ENCODE measurements at regions not wholly inside any gene's neighbourhood (a gene's known extent, or its start where the extent isn't known, plus 50 kb on each side); places are given as distances from the start of the nearest gene placed in this dataset.

- no peak for TF ChIP-seq CTCF (IDR thresholded peaks at IDR 0.05)
- no peak for TF ChIP-seq POLR2A (IDR thresholded peaks at IDR 0.05)
- no peak for DNase-seq
- Histone ChIP-seq H3K9me3 (no peaks in the 10 kb centered on the region), H3K36me3 (replicated peaks in 1 of 2; ENCODE audit: insufficient read depth in 1 of 2, low read depth in 2 of 2) (no peaks in the 10 kb centered on the region), H3K4me3 (no peak overlapping the region), H3K27me3 (no peaks in the 10 kb centered on the region), H3K4me1 (no peaks in the 10 kb centered on the region), H3K27ac (no peak overlapping the region)
- no peak for ATAC-seq
- 68 to 78% methylated on average over 9 of the region's 9 CpGs for WGBS, 2 donors
- intact Hi-C loops (cut with DNase I) = no loop called here
Observed at GRCh38 chr5:3518576-3518975, 77.1 kb upstream of the IRX1 start.

GRCh38 chr5:3518051-3518450 lies 77.6 kb upstream of the IRX1 start:
- Histone ChIP-seq H3K9me3 (no peaks in the 10 kb centered on the region), H3K27ac (no peak overlapping the region), H3K36me3 (replicated peaks in 1 of 2; ENCODE audit: insufficient read depth in 1 of 2, low read depth in 2 of 2) (no peaks in the 10 kb centered on the region), H3K27me3 (no peaks in the 10 kb centered on the region), H3K4me3 (no peak overlapping the region), H3K4me1 (no peaks in the 10 kb centered on the region)
- intact Hi-C loops (cut with DNase I) = no loop called here
- WGBS, 2 donors = 69 to 75% methylated on average over 11 of the region's 11 CpGs
- TF ChIP-seq POLR2A (IDR thresholded peaks at IDR 0.05) (no peak), CTCF (IDR thresholded peaks at IDR 0.05) (no peak)
- ATAC-seq = no peak
- no peak for DNase-seq

GRCh38 chr5:3517348-3517747 lies 78.3 kb upstream of the IRX1 start:
- no peak for DNase-seq
- Histone ChIP-seq H3K27me3 (no peaks in the 10 kb centered on the region), H3K4me1 (no peaks in the 10 kb centered on the region), H3K36me3 (replicated peaks in 1 of 2; ENCODE audit: insufficient read depth in 1 of 2, low read depth in 2 of 2) (no peaks in the 10 kb centered on the region), H3K9me3 (no peaks in the 10 kb centered on the region), H3K27ac (no peak overlapping the region), H3K4me3 (no peak overlapping the region)
- ATAC-seq = no peak
- intact Hi-C loops (cut with DNase I) = no loop called here
- TF ChIP-seq POLR2A (IDR thresholded peaks at IDR 0.05) = no peak
- TF ChIP-seq CTCF (IDR thresholded peaks at IDR 0.05) = no peak
- 23 to 36% methylated on average over 9 of the region's 9 CpGs for WGBS, 2 donors

GRCh38 chr5:3512361-3513095 lies 83.1 kb upstream of the IRX1 start:
- Histone ChIP-seq H3K4me3 (no peak overlapping the region), H3K27me3 (no peaks in the 10 kb centered on the region), H3K27ac (no peak overlapping the region), H3K36me3 (replicated peaks in 1 of 2; ENCODE audit: insufficient read depth in 1 of 2, low read depth in 2 of 2) (no peaks in the 10 kb centered on the region), H3K9me3 (peaks cover 0 to 8% (median 0%) of the 10 kb centered on the region in 3 donors), H3K4me1 (no peaks in the 10 kb centered on the region)
- TF ChIP-seq POLR2A (IDR thresholded peaks at IDR 0.05) (no peak), CTCF (IDR thresholded peaks at IDR 0.05) (no peak)
- DNase-seq (no peak), ATAC-seq (no peak)
- 62 to 67% methylated on average over 13 of the region's 13 CpGs for WGBS, 2 donors
- intact Hi-C loops (cut with DNase I) = no loop called here

GRCh38 chr5:3511934-3512333 lies 83.7 kb upstream of the IRX1 start:
- no peak for ATAC-seq
- no peak for DNase-seq
- TF ChIP-seq CTCF (IDR thresholded peaks at IDR 0.05) (no peak), POLR2A (IDR thresholded peaks at IDR 0.05) (no peak)

More at GRCh38 chr5:3511934-3512333, 83.7 kb upstream of the IRX1 start:
- Histone ChIP-seq H3K36me3 (replicated peaks in 1 of 2; ENCODE audit: insufficient read depth in 1 of 2, low read depth in 2 of 2) (no peaks in the 10 kb centered on the region), H3K4me1 (no peaks in the 10 kb centered on the region), H3K9me3 (peaks cover 0 to 8% (median 0%) of the 10 kb centered on the region in 3 donors), H3K4me3 (no peak overlapping the region), H3K27me3 (no peaks in the 10 kb centered on the region), H3K27ac (no peak overlapping the region)
- intact Hi-C loops (cut with DNase I) = no loop called here
- 28 to 30% methylated on average over 7 of the region's 7 CpGs for WGBS, 2 donors

Measured in body of pancreas (tissue), 4 donors.